COLO668 (cell line): ENCODE measurements at regions not wholly inside any gene's neighbourhood (a gene's known extent, or its start where the extent isn't known, plus 50 kb on each side); places are given as distances from the start of the nearest gene placed in this dataset.
A peak's percentile ranks its signal among the peaks of the same experiment; 100 is the strongest.

ENCODE experiments used
- DNase-seq: peaks from one replicate; lab custom pipeline; 2025; ENCODE audit not compliant: unreplicated experiment; lab: John Stamatoyannopoulos, UW

DNA sequence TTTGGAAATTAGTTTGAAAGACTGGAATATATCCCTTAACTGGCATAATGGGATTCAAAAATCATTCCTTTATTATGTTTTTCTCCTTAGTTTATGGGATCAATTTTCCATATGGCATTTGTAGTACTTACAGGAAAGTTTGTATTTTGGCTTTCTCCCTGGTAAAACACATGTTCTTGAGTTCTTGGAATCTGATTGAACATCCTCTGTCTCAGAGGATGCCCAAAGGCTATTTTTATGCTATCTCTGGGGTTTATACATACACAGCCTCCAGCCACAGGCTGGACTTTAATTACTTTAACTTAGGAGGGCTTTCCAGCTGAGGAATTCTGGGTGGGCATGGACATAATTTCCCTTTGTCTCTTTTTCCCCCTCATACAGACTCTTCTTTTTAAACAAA, 236.4 kb downstream of the HGF start:
- no peak for DNase-seq

DNA sequence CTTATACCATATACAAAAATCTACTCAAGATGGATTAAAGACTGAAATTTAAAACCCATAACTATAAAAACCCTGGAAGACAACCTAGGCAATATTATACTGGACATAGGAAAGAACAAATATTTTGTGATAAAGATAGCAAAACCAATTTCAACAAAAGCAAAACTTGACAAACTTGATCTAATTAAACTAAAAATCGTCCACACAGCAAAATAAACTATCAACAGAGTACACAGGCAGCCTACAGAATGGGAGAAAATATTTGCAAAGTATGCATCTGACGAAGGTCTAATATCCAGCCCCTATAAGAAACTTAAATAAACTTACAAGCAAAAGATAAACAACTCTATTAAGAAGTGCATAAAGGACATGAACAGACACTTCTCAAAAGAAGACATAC, 240.1 kb downstream of the HGF start:
- no peak for DNase-seq

DNA sequence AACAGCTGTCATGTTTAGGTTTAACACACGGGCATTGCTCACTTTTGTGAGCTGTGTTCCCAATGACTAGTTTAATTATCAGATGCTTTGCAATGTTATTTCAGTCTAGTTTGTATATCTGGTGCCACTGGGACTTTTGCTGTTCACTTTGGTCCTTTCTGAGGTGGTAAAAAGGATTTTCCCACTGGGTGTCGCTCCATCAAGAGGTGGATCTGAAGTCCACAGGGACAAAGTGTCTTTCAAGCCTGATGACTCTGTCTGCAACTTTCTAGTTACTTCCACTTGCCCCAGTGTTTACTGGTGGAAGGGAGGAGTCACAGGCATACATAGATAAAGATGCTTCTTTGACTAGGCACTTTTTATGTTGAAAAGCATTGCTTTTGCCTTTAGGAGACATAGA, 242.2 kb downstream of the HGF start:
- no peak for DNase-seq

DNA sequence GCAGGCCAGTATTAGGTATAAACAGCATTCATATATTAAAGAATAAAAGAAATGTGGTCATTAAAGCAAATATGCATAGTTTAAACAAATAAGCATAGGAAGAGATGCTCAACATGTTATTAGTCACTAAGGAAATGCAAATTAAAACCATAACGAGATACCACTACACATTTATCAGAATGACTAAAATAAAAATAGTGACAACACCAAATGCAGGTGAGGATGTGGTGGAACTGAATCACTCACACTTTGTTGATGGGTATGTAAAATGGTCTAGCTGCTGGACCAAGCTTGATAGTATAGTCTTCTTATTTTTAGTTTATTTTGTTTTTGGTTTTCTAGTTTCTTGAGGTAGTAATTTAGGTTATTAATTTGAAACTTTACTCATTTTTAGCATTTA, 242.9 kb downstream of the HGF start:
- no peak for DNase-seq

DNA sequence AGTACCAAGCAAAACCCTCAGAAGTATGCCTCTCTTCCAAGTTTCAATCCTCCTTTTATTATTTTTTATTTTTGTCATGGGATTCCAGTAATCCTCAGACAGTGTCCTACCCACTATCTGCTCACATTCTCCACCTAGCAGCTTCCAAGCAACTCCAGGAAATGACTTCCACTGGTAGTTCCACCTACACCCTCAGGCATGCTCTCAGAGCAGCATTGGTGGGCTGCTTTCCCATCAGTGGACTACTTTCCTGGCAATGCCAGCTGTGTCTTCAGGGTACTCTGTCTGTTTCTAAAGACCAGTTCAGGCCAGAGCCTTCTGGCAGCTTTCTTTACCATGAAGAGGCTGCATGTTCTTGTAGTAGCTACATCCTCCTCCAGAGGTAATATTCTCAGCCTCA, 244.0 kb downstream of the HGF start:
- no peak for DNase-seq

DNA sequence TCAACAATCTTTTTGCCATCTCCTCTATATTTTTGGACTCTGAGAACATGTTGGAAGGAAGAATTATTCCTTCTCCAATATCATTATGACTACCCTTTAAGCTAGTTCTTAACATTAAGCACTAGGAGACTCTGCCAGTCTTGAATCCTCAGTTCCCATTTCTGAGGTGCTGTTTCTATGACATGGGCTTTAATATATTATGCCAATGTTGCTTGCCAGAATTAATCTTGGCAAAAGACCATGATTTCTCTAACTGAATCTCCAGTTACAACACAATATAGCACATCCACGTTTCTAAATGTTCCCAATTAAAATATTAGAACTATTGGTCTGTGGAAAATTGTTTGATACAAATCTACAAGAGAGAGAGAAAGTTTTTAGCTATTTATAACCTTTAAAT, 250.0 kb downstream of the HGF start:
- DNase-seq: no peak

DNA sequence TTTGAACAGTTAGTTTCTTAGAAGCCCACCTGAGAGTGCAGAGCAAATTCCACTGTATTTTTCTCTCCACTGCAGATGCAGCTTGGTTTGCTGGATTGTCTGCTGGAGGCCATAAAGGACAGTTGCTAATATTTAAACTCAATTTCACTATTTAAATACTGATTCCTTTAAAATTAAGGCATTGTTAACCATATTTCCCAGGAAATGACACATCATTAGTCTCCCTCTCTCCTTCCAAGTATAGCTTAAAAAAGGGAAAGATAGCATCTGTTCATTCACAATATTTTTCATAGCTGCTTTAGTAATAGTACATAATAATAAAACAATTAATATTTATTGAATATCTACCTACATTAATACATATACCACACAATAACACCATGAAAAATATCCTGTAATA, 252.9 kb downstream of the HGF start:
- no peak for DNase-seq

DNA sequence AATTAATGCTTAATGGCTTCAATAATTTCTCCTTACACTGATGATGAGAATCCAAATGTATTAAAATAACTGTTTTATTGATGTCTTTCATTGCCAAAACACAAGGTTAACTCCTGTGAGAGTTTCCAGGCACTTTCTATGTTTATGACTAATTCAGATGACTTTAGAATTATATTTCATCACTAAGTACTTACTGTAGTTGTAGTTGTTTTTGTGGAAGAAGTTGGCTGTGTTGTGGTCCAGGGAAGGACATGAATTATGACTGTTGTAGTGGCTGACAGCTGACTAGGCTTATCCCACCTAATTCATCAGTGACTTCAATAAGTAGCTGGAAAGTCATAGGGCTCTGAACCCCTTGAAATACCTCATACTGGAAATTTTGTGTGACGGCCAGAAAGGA, 254.8 kb downstream of the HGF start:
- no peak for DNase-seq

DNA sequence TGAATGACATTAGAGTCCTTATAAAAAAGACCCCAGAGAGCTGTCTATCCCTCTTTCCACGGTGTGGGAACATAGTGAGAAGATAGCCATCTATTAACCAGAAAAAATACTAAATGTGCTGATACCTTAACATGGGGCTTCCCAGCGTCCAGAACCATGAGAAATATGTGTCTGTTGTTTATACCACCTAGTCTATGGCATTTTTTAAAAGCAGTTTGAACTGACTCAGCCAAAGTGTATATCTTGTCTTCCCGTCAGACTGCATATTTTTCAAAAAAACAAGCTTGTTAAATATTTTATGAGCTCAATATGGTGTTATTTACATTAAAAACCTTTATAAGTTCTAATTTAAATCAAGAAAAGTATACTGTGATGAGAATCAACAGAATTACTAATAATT, 255.3 kb downstream of the HGF start:
- no peak for DNase-seq

DNA sequence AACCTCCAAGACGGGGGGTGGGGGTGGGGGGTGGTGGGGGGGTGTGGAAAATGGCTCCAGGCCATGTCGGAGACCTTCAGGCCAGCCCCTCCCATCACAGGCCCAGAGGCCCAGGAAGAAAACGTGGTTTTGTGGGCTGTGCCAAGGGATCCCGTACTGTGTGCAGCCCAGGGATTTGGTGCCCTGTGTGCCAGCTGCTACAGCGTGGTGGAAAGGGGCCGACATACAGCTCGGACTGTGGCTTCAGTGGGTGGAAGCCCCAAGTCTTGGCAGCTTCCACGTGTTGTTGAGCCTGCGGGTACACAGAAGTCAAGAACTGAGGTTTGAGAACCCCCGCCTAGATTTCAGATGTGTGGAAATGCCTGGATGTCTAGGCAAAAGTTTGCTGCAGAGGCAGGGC, 259.7 kb downstream of the HGF start:
- no peak for DNase-seq

DNA sequence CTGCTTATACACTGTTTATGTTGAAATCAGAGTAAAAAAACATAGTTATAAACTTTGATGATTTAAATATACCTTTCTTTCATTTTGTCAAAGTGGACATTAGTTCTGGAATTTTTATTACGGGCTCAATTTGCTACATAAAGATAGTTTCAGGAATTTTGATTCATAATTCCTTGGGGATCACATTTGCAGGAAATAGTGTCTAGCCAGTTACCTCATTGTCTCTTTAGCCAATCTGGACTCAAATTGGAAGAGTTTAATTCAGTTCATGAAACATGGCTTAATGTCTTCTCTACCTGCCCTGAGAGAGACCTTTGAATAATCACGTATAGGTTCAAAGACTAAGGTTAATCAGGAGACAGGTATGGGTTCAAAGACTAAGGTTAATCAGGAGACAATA, 262.6 kb downstream of the HGF start:
- no peak for DNase-seq

DNA sequence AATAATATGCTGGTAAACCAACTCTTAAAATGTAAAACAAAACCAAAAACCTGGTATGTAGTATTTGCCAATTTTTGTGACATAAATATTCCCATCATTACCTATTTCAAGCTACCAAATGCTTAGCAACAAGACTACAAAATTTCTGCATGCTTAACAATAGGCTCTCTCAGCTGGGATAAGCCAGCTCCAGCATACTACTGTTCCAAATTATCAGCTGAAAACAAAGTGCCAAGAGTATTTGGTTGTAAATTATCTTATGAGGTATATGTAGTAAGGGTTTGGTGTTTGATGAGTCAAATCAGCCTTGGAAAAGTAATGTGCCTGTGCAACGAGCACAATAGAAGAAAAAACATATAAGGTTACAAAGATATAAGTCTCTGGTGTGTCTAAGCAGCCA, 263.2 kb downstream of the HGF start:
- no peak for DNase-seq

DNA sequence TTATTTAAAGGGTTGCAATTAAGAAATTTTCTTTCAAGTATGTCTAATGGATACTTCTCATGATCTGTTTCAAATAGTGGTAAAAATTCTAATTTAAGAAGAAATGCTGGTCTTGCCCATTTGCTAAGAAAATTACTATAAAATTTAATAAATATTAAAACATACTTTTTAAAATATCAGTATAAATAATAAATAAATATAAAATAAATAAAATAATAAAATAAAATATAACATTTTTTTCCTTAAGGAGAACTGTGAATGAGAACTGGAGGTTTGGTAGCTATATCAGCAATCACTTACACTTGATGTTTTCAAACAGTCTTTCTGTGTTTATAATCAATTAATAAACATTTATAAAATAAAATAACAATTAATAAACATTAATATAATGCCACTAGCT, 266.1 kb downstream of the HGF start:
- no peak for DNase-seq

DNA sequence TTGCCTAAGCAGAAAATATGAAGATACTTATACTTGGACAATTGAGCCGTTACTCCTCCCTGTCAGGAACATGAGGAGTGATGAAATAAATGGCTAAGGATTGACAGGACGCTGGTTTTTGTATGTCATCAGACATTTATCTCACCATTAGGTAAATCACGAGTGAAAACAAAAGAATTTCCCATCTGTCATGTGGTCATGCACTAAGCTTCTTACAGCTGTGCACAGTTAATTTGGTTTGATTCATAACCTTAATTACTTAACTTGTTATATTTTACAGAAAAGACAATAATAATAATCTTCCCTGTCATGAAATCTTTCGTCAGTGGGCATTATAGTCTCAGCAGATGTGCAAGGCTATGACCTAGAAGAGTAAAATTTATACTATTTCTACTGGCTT, 266.5 kb downstream of the HGF start:
- no peak for DNase-seq

DNA sequence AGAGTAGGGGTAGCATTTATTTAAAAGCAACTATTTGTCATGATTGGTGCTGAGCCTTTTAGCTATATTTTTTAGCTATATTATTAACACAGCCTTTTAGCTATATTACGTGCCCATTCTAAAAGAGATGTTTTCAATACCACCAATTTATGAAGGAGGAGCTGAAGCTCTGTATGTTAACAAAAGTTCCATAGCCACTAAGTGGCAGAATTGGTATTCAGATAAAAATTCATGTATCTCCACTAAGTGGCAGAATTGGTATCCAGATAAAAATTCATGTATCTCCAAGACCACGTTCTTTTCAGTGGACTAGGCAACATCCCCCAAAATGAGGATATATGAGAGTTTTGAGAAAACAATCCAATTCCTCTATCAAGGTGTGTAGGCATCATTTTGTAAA, 268.6 kb downstream of the HGF start:
- no peak for DNase-seq

DNA sequence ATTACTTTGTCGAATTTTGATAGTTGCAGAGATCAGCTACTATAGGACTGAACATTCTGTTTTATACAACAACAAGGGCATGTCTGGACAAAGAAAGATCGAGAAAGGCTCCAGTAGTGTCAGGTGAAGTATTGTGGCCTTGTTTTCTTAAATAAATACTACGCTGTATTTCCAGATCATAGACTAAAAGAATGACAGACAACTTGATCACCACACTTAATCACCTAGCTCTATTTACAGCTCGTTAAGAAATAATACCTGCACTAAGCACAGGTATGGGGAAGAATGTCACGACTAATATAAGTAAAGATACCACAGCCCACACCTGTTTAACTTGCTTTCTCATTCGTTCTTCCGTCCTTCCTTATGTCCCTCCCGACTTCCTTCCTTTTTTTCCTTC, 269.2 kb downstream of the HGF start:
- no peak for DNase-seq

DNA sequence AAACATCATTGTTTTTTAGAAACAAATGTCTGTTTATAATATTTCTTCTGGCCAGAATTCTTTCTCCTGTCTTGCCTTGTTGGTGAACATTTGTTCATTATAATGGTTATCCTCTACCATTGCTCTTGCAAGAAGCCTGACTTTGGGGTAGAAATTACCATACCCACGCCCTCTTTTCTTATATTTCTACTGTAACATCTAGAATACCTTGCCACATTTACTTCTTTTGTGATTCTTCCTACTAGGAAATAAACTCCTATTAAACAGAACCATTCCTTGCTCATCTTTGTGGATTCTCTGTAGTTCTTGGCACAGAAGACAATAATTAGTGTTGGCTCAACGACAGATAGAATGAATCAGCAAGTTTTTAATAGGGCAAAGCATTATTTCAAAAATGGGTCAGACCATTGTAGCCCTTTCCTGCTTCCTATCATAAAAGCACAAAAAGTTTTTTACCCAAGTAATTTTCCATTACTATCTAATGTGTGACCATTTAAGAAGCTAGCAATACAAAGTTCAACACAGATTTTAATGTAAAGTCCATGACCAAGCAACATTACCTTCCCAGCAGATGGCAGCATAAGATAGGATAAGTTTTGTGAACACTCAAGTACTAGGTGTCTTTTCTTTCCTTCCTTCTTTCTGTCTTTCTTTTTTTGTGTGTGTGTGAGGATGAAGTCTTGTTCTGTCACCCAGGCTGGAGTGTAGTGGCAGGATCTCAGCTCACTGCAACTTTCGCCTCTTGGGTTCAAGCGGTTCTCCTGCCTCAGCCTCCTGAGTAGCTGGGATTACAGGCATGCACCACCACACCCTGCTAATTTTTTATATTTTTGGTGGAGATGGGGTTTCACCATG, 270.4 kb downstream of the HGF start:
- DNase-seq: peak; percentile 15

DNA sequence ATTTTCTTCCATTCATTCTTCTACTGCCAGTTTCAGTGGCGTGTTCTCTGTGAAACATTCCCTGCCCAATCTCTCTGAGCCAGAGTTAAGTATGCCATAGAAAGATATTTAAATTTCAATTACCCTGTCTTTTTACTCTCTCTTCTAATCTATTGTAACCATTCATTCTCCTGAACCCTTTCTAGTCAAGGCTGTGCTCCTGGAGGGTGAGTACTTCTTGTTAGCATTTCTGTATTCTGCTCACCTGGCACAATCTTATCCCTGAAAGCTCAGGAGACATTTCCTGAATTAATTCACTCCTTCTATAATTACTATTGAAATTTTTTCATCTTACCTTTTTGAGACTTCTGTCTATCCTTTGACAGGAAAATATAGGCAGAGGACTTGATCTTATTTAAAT, 271.7 kb downstream of the HGF start:
- no peak for DNase-seq

DNA sequence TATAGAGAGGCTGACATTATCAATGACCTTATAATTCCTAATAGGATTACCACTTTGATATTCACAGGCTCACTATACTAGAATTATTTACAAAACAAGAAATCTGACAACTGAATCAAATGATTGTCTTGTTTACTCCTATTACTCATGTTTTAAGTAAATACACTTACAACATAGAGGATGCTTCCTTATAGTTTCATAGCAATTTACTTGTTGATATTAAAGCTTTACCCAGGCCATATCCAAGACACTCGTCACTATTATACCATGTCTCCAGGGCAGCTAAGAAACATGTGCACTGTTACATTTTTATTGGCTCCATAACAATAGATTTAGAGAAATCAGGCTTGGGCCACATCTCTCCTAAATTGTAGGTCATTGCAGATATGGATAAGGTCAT, 276.9 kb downstream of the HGF start:
- no peak for DNase-seq

DNA sequence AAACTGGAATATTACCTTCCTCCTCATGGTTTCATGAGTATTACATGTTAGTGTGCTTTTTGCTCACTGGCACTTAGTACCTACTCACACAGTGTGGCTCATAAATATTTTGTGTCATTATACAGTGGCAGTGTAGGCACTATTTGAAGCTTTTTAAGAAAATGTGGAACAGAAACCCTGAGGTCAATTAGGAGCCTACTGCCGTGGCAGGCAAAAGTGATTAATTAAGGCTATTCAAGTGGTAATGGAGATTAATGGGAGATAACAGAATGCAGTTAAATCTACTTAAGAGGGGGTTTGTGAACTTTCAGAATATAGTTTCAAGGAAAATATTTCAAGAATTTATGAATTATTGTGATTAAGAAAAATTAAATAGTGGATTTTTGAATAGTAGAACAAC, 277.6 kb downstream of the HGF start:
- no peak for DNase-seq

DNA sequence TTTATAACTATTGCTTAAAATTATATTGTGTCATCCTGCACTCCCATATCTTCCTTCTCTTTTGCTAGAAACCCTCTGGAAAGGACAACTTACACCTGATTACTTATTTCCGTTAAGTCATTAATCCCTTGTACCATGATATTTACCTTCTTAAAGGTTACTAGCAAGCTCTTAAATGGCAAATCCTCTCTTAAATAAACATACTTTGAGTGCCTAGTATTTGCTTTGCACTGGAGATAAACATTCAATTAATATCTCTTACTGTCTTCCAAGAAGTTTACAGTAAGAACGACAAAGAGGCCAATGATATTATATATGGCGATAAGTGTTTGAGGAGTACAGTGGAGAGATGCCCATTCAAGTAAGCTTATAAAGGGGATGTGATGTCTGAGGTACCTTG, 278.3 kb downstream of the HGF start:
- DNase-seq: no peak

DNA sequence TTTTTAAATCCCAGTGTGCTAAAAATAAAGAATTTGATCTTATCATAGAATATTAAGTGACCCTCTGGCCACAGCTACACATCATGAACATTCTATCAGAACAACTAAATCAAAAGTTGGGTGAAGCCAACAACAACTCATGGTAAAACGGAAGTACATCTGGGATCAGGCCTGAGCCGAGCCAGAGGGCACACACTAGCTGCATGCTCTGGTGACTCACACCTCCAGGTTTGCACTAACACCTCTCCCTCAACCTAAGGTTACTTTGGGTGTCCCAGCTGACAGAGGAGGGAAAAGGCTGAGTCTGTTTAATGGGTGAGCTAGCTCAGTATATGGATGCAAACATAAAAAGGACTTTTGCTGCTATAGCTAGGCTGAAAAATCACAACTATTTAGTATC, 281.6 kb downstream of the HGF start:
- no peak for DNase-seq

DNA sequence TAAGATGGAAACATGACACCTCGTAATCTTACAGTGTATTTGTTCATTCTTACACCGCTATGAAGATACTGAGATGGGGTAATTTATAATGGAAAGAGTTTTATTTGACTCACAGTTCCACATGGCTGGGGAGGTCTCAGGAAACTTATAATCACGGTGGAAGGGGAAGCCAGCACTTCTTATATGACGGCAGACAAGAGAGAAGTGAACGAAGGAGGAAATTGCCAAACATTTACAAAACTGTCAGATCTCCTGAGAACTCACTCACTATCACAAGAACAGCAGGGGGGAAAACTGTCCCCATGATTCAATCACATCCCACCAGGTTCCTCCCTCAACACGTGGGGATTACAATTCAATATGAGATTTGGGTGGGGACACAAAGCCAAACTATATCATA, 282.3 kb downstream of the HGF start:
- no peak for DNase-seq
